ENCODE measurements at regions not wholly inside any gene's neighbourhood (a gene's known extent, or its start where the extent isn't known, plus 50 kb on each side); places are given as distances from the start of the nearest gene placed in this dataset.

DNA sequence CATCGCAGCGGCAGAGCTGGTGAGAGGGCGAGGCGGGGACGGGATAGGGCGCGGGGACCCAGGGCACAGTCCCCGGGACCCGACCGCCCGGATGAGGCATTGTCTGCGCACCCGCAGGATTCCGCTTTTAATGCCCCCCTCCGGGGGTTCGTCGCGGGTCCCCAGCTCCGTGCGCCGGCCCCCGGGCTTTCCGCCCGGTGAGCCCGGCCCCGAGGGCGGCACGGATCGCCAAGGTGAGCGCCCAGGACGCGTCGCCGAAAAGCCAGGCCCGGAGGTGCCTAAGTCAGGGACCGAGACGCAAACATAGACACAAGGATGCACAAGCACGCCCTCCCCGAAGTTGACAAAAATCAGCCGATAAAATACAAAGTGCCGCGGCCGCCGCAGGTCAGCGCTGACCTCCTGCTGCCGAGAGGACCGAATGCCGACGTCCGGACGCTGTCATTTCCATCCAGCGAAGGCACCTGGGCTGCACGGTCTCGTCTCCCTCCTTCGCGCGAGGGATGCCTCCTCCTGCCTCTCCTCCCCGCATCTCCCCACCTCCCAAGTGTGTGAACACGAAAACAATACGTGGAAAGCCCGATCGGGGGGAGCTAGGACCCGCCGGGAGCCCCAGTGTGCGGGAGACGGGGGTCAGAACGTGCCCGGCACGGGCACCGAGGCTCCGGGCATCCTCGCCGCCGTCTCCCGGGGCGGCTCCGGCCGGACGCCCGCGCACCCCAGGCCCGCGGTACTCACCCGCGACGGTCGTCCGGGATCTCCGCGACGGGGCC, 101.1 kb upstream of the SOD1 start:
- H3K27ac ChIP-seq, result no peak overlapping the region
- DNase-seq (ENCODE audit: low spot score), result no peak
- TF ChIP-seq, protein P1, sequence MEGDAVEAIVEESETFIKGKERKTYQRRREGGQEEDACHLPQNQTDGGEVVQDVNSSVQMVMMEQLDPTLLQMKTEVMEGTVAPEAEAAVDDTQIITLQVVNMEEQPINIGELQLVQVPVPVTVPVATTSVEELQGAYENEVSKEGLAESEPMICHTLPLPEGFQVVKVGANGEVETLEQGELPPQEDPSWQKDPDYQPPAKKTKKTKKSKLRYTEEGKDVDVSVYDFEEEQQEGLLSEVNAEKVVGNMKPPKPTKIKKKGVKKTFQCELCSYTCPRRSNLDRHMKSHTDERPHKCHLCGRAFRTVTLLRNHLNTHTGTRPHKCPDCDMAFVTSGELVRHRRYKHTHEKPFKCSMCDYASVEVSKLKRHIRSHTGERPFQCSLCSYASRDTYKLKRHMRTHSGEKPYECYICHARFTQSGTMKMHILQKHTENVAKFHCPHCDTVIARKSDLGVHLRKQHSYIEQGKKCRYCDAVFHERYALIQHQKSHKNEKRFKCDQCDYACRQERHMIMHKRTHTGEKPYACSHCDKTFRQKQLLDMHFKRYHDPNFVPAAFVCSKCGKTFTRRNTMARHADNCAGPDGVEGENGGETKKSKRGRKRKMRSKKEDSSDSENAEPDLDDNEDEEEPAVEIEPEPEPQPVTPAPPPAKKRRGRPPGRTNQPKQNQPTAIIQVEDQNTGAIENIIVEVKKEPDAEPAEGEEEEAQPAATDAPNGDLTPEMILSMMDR (IDR thresholded peaks at IDR 0.05), result no peak
- peak overlapping the region; percentile 72 for H3K4me3 ChIP-seq

DNA sequence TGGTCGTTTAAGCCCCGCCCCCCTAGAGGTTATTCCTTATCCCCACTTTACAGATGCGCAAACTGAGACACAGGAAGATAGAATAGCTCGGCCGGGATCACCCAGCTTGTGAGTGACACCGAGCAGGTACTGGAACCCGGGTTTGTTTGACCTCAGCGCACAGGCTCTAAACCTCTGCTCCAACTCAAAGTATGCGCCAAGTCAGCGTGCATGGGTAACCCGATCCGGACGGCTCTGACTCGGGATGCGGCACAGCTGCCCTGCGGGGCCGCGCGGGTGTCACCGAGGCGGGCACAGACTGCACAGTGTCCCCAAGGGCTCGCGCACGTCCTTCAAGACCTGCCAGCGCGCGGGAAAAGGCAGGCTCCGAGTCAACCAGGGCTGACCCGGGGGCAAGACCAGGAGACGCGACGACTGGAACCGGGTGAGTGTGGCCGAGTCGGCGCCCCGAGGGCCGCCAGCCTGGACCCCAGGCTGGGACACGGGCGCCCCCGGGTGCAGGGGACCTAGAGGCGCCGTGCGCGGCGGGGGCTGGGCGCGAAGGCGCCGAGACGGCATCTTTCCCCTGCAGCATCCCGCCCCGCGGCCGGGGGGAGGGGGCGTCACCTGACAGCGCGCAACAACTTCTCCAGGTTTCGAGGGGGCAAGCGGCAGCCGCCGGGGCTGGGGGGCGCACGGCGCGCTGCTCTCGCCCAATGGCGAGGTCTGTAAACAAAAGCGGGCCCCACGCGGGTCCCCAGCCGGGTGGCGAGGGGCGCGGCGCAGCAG, 101.9 kb upstream of the SOD1 start:
- no peak overlapping the region for H3K27ac ChIP-seq
- DNase-seq (ENCODE audit: low spot score), result no peak
- TF ChIP-seq, protein P1 (IDR thresholded peaks at IDR 0.05), result no peak

DNA sequence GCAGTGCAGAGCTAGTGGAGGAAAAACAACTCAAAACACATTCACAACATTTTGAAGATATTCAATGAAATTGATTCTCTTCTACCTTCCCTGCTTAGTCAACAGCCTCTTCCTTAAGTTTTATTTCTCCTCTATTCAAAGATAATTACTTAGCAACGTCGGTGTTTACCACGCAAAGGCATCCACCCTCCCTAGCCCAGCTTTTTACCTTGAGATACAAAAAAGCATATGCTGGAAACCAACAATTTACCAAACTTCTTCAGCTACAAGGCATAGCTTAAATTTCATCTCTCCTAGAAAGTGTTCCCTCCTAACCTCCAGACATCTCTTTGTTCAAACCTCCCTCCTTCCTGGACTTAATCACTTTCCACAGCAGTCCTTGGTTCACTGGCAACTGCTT, 102.8 kb upstream of the SOD1 start:
- Histone ChIP-seq H3K27ac (no peak overlapping the region), H3K4me3 (no peak overlapping the region)
- DNase-seq (ENCODE audit: low spot score), result no peak
- TF ChIP-seq, protein P1 (IDR thresholded peaks at IDR 0.05), result no peak

More for the DNA sequence above, 101.9 kb upstream of the SOD1 start:
- H3K4me3 ChIP-seq, result peak overlapping the region; percentile 72

DNA sequence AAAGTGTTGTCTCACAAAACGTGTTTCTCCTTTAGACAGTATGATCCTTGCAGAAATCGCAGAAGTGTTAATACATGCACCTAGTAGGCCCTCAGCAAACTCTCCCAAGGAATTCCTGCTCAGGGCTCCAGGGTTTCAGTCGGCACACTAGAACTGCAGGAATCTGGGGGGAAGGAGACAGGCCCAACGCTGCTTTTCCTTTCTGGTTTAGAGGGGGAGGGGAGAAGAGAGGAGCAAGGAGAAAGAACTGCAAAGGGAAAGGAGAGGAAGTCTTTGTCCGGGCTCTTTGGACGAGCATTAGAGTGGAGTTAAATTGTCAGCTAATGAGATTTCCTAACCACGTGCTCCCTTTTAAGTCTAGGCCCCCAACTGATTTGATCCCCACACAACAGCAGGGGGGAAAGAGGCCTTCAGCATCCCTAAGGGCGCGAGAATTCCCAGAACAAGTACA, 103.7 kb upstream of the SOD1 start:
- Histone ChIP-seq H3K27ac (no peak overlapping the region), H3K4me3 (no peak overlapping the region)
- TF ChIP-seq, protein P1 (IDR thresholded peaks at IDR 0.05), result no peak
- no peak for DNase-seq (ENCODE audit: low spot score)

DNA sequence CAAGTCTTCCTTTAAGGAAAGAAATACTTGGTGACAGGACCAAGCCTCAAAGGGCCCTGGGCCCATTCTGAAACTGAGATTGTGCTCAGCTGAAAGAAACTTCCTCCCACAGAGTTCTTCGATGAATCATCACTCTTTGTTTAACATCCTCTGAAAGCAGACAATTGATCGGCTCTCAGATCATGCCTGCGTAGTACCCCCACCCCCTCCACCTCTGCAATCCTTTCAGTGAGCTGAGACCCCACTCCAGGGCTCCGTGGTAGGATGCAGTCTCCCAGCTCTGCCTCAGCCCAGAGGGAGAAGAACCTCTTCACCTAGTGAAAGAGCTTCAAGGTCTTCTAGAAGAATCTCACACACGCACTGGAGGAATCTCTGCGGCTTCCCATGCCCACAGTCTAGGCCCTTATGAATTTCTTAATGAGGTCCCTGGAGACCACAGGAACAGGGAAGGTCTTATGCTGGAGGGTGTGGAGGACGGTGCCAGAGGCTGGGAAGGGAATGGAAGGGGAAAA, 104.9 kb upstream of the SOD1 start:
- no peak overlapping the region for H3K27ac ChIP-seq
- TF ChIP-seq, protein P1 (IDR thresholded peaks at IDR 0.05), result no peak
- DNase-seq (ENCODE audit: low spot score), result no peak

GRCh38 chr21:31553926-31554325, 105.6 kb upstream of the SOD1 start:
- DNase-seq (ENCODE audit: low spot score), result no peak
- H3K4me3 ChIP-seq, result no peak overlapping the region
- H3K27ac ChIP-seq, result no peak overlapping the region
- TF ChIP-seq, protein P1 (IDR thresholded peaks at IDR 0.05), result no peak

More for the DNA sequence above, 104.9 kb upstream of the SOD1 start:
- H3K4me3 ChIP-seq, result no peak overlapping the region
